DMS153 (cell line): ENCODE measurements at regions not wholly inside any gene's neighbourhood (a gene's known extent, or its start where the extent isn't known, plus 50 kb on each side); places are given as distances from the start of the nearest gene placed in this dataset.

Source experiments
- DNase-seq: peaks from one replicate; lab custom pipeline; 2025; lab: John Stamatoyannopoulos, UW

GRCh38 chr15:96262549-96263489, 67.7 kb upstream of the NR2F2 start:
- no peak for DNase-seq

GRCh38 chr15:96264351-96264798, 66.1 kb upstream of the NR2F2 start:
- no peak for DNase-seq

- no peak for DNase-seq
Measured at GRCh38 chr15:96264801-96265515, 65.5 kb upstream of the NR2F2 start.

GRCh38 chr15:96266456-96266855, 64.0 kb upstream of the NR2F2 start:
- no peak for DNase-seq

- DNase-seq = no peak
Measured at GRCh38 chr15:96267463-96267862, 63.0 kb upstream of the NR2F2 start.

- no peak for DNase-seq
Measured at GRCh38 chr15:96268442-96269204, 61.9 kb upstream of the NR2F2 start.

GRCh38 chr15:96270581-96271172, 59.8 kb upstream of the NR2F2 start:
- no peak for DNase-seq

- no peak for DNase-seq
Measured at GRCh38 chr15:96272427-96272826, 58.1 kb upstream of the NR2F2 start.

- no peak for DNase-seq
Measured at GRCh38 chr15:96273317-96274086, 57.0 kb upstream of the NR2F2 start.

GRCh38 chr15:96274087-96274440, 56.4 kb upstream of the NR2F2 start:
- no peak for DNase-seq

GRCh38 chr15:96274698-96275097, 55.8 kb upstream of the NR2F2 start:
- DNase-seq = no peak

GRCh38 chr15:96276438-96277210, 53.9 kb upstream of the NR2F2 start:
- DNase-seq = no peak
